H1 (cell line): ENCODE measurements at regions not wholly inside any gene's neighbourhood (a gene's known extent, or its start where the extent isn't known, plus 50 kb on each side); places are given as distances from the start of the nearest gene placed in this dataset.

Experiments
- CTCF ChIA-PET: fragments of 300-600 bp; sonication (Branson Sonifier 250); formaldehyde crosslinking; loops from one replicate; lab custom pipeline; 2021; ENCODE audit not compliant: partially characterized antibody; lab: Charles Lee
- POLR2A ChIA-PET: fragments of 300-600 bp; sonication (Branson Sonifier 250); formaldehyde crosslinking; loops from one replicate; lab custom pipeline; 2021; ENCODE audit warnings: inconsistent platforms; ENCODE audit not compliant: partially characterized antibody; lab: Charles Lee
- DNase-seq, 2 experiments: peaks; one replicate each; pipeline versions ENCODE4 v3.0.0 to v3.0.0-alpha.2; 2010 to 2022; ENCODE audit warnings: low spot score in 2 of 2, low read depth in 1 of 2, mixed read lengths in 1 of 2
- FAIRE-seq: peaks from 2 replicates; lab custom pipeline; 2011; peaks lifted over from hg19 to GRCh38; lab: Jason Lieb, UNC
- H2AFZ ChIP-seq: 2 replicates; pipeline ENCODE4 v1.8.1; 2012; ENCODE audit warnings: low read length, inconsistent platforms
- H2AK5ac ChIP-seq: 2 replicates; pipeline ENCODE4 v1.6.1; 2013; ENCODE audit warnings: low read depth, low read length
- H2BK120ac ChIP-seq: replicated peaks from 2 replicates; pipeline ENCODE3; 2013; ENCODE audit warnings: low read depth, low read length, inconsistent platforms
- H2BK12ac ChIP-seq: 2 replicates; pipeline ENCODE4 v1.6.1; 2013; ENCODE audit warnings: low read depth, low read length
- H2BK15ac ChIP-seq: 2 replicates; pipeline ENCODE4 v1.6.1; 2013; ENCODE audit warnings: low read length
- H2BK20ac ChIP-seq: 2 replicates; pipeline ENCODE4 v1.6.1; 2013; ENCODE audit warnings: low read length
- H2BK5ac ChIP-seq: 2 replicates; pipeline ENCODE4 v1.6.1; 2013; ENCODE audit warnings: low read depth, low read length
- H3K14ac ChIP-seq: 2 replicates; pipeline ENCODE4 v1.6.1; 2013; ENCODE audit warnings: inconsistent platforms; ENCODE audit not compliant: insufficient read length
- H3K18ac ChIP-seq: 2 replicates; pipeline ENCODE4 v1.6.1; 2013; ENCODE audit warnings: low read length; ENCODE audit errors: extremely low read depth
- H3K23ac ChIP-seq: 2 replicates; pipeline ENCODE4 v1.6.1; 2013; ENCODE audit warnings: inconsistent platforms; ENCODE audit not compliant: insufficient read length
- H3K23me2 ChIP-seq: 2 replicates; pipeline ENCODE4 v1.6.1; 2013; ENCODE audit warnings: low read depth, low read length
- H3K27ac ChIP-seq: 2 replicates; pipeline ENCODE4 v1.6.1; 2011; ENCODE audit warnings: low read depth, low read length, inconsistent platforms
- H3K27me3 ChIP-seq, 4 experiments: replicated peaks in 1 of 4; 1 replicate in 1 of 4; 2 replicates in 3 of 4; pipeline versions ENCODE4 v1.6.1 to v1.8.1; 2011 to 2013; ENCODE audit warnings: low read length in 3 of 4, mild to moderate bottlenecking in 3 of 4, inconsistent platforms in 2 of 4, mixed read lengths in 2 of 4, moderate library complexity in 1 of 4; ENCODE audit not compliant: control insufficient read depth in 3 of 4, insufficient read depth in 3 of 4; ENCODE audit errors: extremely low read depth in 1 of 4
- H3K36me3 ChIP-seq, 4 experiments: 2 replicates each; pipeline versions ENCODE4 v1.6.1 to v1.8.1; 2011 to 2013; ENCODE audit warnings: mild to moderate bottlenecking in 4 of 4, low read length in 3 of 4, moderate library complexity in 2 of 4, control low read depth in 1 of 4, inconsistent platforms in 1 of 4; ENCODE audit not compliant: insufficient read depth in 4 of 4, control insufficient read depth in 2 of 4
- H3K4ac ChIP-seq: replicated peaks from 2 replicates; pipeline ENCODE3; 2013; ENCODE audit warnings: low read length, low read depth, mixed read lengths, inconsistent platforms; ENCODE audit not compliant: insufficient read length
- H3K4me1 ChIP-seq, 4 experiments: replicated peaks in 1 of 4; 1 replicate in 1 of 4; 2 replicates in 3 of 4; pipeline versions ENCODE4 v1.6.1 to v1.8.1; 2011 to 2013; ENCODE audit warnings: low read length in 3 of 4, inconsistent platforms in 2 of 4, mixed read lengths in 1 of 4; ENCODE audit not compliant: insufficient read depth in 4 of 4, control insufficient read depth in 3 of 4
- H3K4me2 ChIP-seq, 2 experiments: 2 replicates each; pipeline versions ENCODE4 v1.6.1 to v1.8.1; 2011 to 2013; ENCODE audit warnings: low read depth in 2 of 2, low read length in 2 of 2, control low read depth in 1 of 2, inconsistent platforms in 1 of 2, mild to moderate bottlenecking in 1 of 2; ENCODE audit not compliant: insufficient read depth in 1 of 2
- H3K4me3 ChIP-seq, 4 experiments: fragments of 200-600, 300-600 bp in 1 of 4; sonication (generic), shearing (Covaris generic), sonication (Bioruptor Twin) in 1 of 4; 2 replicates each; pipeline versions ENCODE4 v1.5.1 to v1.8.1; 2011 to 2016; ENCODE audit warnings: low read length in 4 of 4, low read depth in 3 of 4, control low read depth in 2 of 4, inconsistent platforms in 2 of 4, mild to moderate bottlenecking in 2 of 4, mixed read lengths in 1 of 4, moderate library complexity in 1 of 4; ENCODE audit not compliant: insufficient read depth in 2 of 4; ENCODE audit errors: extremely low read depth in 1 of 4
- H3K56ac ChIP-seq: replicated peaks from 2 replicates; pipeline ENCODE3; 2013; ENCODE audit warnings: low read depth, mild to moderate bottlenecking, mixed read lengths, low read length, inconsistent platforms; ENCODE audit not compliant: insufficient read length
- H3K79me1 ChIP-seq: 2 replicates; pipeline ENCODE4 v1.6.1; 2013; ENCODE audit warnings: low read depth, low read length, control low read depth
- H3K79me2 ChIP-seq, 2 experiments: 2 replicates each; pipeline versions ENCODE4 v1.6.1 to v1.8.1; 2012 to 2013; ENCODE audit warnings: low read length in 2 of 2, mild to moderate bottlenecking in 2 of 2, inconsistent platforms in 1 of 2; ENCODE audit not compliant: insufficient read depth in 2 of 2, control insufficient read depth in 1 of 2
- H3K9ac ChIP-seq, 4 experiments: replicated peaks in 1 of 4; 1 replicate in 1 of 4; 2 replicates in 3 of 4; pipeline versions ENCODE4 v1.6.1 to v1.8.1; 2011 to 2013; ENCODE audit warnings: low read depth in 3 of 4, low read length in 3 of 4, control low read depth in 2 of 4, mild to moderate bottlenecking in 2 of 4, moderate library complexity in 2 of 4, inconsistent platforms in 1 of 4; ENCODE audit errors: extremely low read depth in 1 of 4
- H3K9me3 ChIP-seq, 2 experiments: 2 replicates each; pipeline versions ENCODE4 v1.6.1 to v1.8.1; 2012 to 2013; ENCODE audit warnings: mild to moderate bottlenecking in 2 of 2, moderate library complexity in 2 of 2, control low read depth in 1 of 2, inconsistent platforms in 1 of 2, low read depth in 1 of 2, low read length in 1 of 2, mixed read lengths in 1 of 2; ENCODE audit not compliant: insufficient read depth in 2 of 2
- H4K20me1 ChIP-seq, 2 experiments: replicated peaks in 1 of 2; 2 replicates each; pipeline versions ENCODE3 to v1.8.1; 2011 to 2013; ENCODE audit warnings: inconsistent platforms in 2 of 2, low read length in 2 of 2, mild to moderate bottlenecking in 1 of 2; ENCODE audit not compliant: insufficient read depth in 2 of 2, control insufficient read depth in 1 of 2
- H4K5ac ChIP-seq: 2 replicates; pipeline ENCODE4 v1.6.1; 2013; ENCODE audit warnings: low read length, low read depth, mixed read lengths, inconsistent platforms; ENCODE audit not compliant: insufficient read length
- H4K8ac ChIP-seq: 2 replicates; pipeline ENCODE4 v1.8.0; 2013; ENCODE audit warnings: mild to moderate bottlenecking, moderate library complexity, low read length, inconsistent platforms; ENCODE audit not compliant: insufficient read depth; ENCODE audit errors: extremely low read depth
- H4K91ac ChIP-seq: replicated peaks from 2 replicates; pipeline ENCODE3; 2013; ENCODE audit warnings: low read length, mixed read lengths, inconsistent platforms; ENCODE audit not compliant: insufficient read length
- RBBP5 ChIP-seq: IDR thresholded peaks from 2 replicates; pipeline ENCODE4 v1.7.1; 2012; ENCODE audit warnings: low read depth, mild to moderate bottlenecking, inconsistent platforms, low read length, moderate library complexity, borderline replicate concordance
- WGBS, 2 experiments: shearing (Covaris generic) in 1 of 2; methylation state at CpG; one replicate each; pipeline versions ENCODE4 v1.1.6 to v1.1.7; 2013 to 2015; ENCODE audit warnings: low lambda C conversion rate in 2 of 2, mixed read lengths in 2 of 2, inconsistent platforms in 1 of 2, low coverage in 1 of 2, missing lambda C conversion rate in 1 of 2; ENCODE audit not compliant: insufficient replicate concordance in 2 of 2, insufficient coverage in 1 of 2, insufficient read length in 1 of 2; ENCODE audit errors: extremely low coverage in 1 of 2, missing lambda C conversion rate in 1 of 2; 5-methylcytosine and 5-hydroxymethylcytosine counted together
- TF ChIP-seq, protein P1 (sequence below), 3 experiments: IDR thresholded peaks; 1 replicate in 2 of 3; 2 replicates in 1 of 3; pipeline versions ENCODE4 v1.5.1 to v1.6.1; 2011; ENCODE audit warnings: low read length in 3 of 3, mild to moderate bottlenecking in 3 of 3, inconsistent platforms in 2 of 3, low read depth in 1 of 3, moderate library complexity in 1 of 3; ENCODE audit not compliant: insufficient read depth in 1 of 3; ENCODE audit errors: control extremely low read depth in 1 of 3

GRCh38 chr3:186418671-186419145 lies 56.7 kb upstream of the DGKG start:
- ChIA-PET CTCF (interaction anchor here (0.7 to 1.8 kb wide), 3 partner anchors 13 to 121 kb away, joined by 3 to 5 read pairs (median 4); no protein-coding TSS in a partner anchor), POLR2A (interaction anchor here (0.7 kb wide), 1 partner anchor 10 kb away, joined by 4 read pairs; no protein-coding TSS in a partner anchor)
- Histone ChIP-seq H2AK5ac (no peak overlapping the region), H3K4me3 (no peak overlapping the region), H3K27me3 (no peaks in the 10 kb centered on the region; a peak in 1 of 7 replicates), H3K4ac (no peak overlapping the region), H3K9me3 (no peaks in the 10 kb centered on the region), H3K4me1 (peaks cover 0 to 4% (median 3%) of the 10 kb centered on the region in 4 experiments; a peak in 3 of 7 replicates), H3K79me2 (no peaks in the 10 kb centered on the region), H3K23me2 (peaks cover 3% of the 10 kb centered on the region; the same call in 1 of the 2 replicates), H3K79me1 (no peaks in the 10 kb centered on the region), H2AFZ (0 out of 2 replicates have a peak overlapping the region, but pooled peaks have one; percentile 15), H3K14ac (no peak overlapping the region), H3K36me3 (no peaks in the 10 kb centered on the region), H3K23ac (no peak overlapping the region), H3K4me2 (no peak overlapping the region), H4K20me1 (no peaks in the 10 kb centered on the region), H2BK5ac (no peak overlapping the region), H4K8ac (no peak overlapping the region), H2BK20ac (no peak overlapping the region), H4K91ac (no peak overlapping the region), H3K56ac (no peak overlapping the region), H2BK15ac (no peak overlapping the region), H3K18ac (no peak overlapping the region), H2BK12ac (no peak overlapping the region), H3K27ac (no peak overlapping the region), H3K9ac (no peak overlapping the region), H2BK120ac (no peak overlapping the region), H4K5ac (no peak overlapping the region)
- WGBS, 2 experiments, result 89% methylated on average over 6 of the region's 6 CpGs; no CpG with 5 or more reads in 1 of the 2 experiments
- FAIRE-seq (no peak), DNase-seq (no peak)
- TF ChIP-seq, protein P1, sequence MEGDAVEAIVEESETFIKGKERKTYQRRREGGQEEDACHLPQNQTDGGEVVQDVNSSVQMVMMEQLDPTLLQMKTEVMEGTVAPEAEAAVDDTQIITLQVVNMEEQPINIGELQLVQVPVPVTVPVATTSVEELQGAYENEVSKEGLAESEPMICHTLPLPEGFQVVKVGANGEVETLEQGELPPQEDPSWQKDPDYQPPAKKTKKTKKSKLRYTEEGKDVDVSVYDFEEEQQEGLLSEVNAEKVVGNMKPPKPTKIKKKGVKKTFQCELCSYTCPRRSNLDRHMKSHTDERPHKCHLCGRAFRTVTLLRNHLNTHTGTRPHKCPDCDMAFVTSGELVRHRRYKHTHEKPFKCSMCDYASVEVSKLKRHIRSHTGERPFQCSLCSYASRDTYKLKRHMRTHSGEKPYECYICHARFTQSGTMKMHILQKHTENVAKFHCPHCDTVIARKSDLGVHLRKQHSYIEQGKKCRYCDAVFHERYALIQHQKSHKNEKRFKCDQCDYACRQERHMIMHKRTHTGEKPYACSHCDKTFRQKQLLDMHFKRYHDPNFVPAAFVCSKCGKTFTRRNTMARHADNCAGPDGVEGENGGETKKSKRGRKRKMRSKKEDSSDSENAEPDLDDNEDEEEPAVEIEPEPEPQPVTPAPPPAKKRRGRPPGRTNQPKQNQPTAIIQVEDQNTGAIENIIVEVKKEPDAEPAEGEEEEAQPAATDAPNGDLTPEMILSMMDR (IDR thresholded peaks at IDR 0.05; ENCODE audit: control extremely low read depth in 1 of 3, insufficient read depth in 1 of 3, low read depth in 1 of 3, low read length in 3 of 3), result peak in 1 of 3 experiments; percentile 0; a peak in 1 of 4 replicates
- TF ChIP-seq RBBP5, result no peak
